Neural progenitor cell (in vitro differentiated cells): ENCODE measurements at regions not wholly inside any gene's neighbourhood (a gene's known extent, or its start where the extent isn't known, plus 50 kb on each side); places are given as distances from the start of the nearest gene placed in this dataset.
"Not testable (repeated sequence)": the region's sequence is repeated elsewhere in the genome, so short reads cannot be mapped to it uniquely, and the experiment has no call there.

Experiments
- DNase-seq: peaks from one replicate; pipeline ENCODE4 v3.0.0-alpha.2; 2016; ENCODE audit warnings: low spot score
- H2AFZ ChIP-seq: fragments of 200-600 bp; sonication (generic); replicated peaks from 2 replicates; pipeline ENCODE4 v1.6.1; 2016; ENCODE audit warnings: antibody characterized with exemption
- H3F3A ChIP-seq: fragments of 200-600 bp; sonication (generic); 2 replicates; pipeline ENCODE4 v1.6.1; 2016; ENCODE audit warnings: antibody characterized with exemption, low read depth
- H3K27ac ChIP-seq: fragments of 200-600 bp; sonication (generic); 2 replicates; pipeline ENCODE4 v1.5.1; 2016; ENCODE audit warnings: mild to moderate bottlenecking
- H3K27me3 ChIP-seq: fragments of 200-600 bp; sonication (generic); 2 replicates; pipeline ENCODE4 v1.6.1; 2016; ENCODE audit warnings: mild to moderate bottlenecking, moderate library complexity
- H3K36me3 ChIP-seq: fragments of 200-600 bp; sonication (generic); 2 replicates; pipeline ENCODE4 v1.5.1; 2016
- H3K4me1 ChIP-seq: fragments of 200-600 bp; sonication (generic); 2 replicates; pipeline ENCODE4 v1.6.1; 2016; ENCODE audit warnings: mixed run types
- H3K4me2 ChIP-seq: fragments of 200-600 bp; sonication (generic); 2 replicates; pipeline ENCODE4 v1.6.1; 2016
- H3K4me3 ChIP-seq: fragments of 200-600 bp; sonication (generic); 2 replicates; pipeline ENCODE4 v1.5.1; 2016
- H3K79me2 ChIP-seq: fragments of 200-600 bp; sonication (generic); 2 replicates; pipeline ENCODE4 v1.6.1; 2016; ENCODE audit warnings: low read depth
- H3K9ac ChIP-seq: fragments of 200-600 bp; sonication (generic); 2 replicates; pipeline ENCODE4 v1.6.1; 2016
- H3K9me3 ChIP-seq: fragments of 200-600 bp; sonication (generic); 2 replicates; pipeline ENCODE4 v1.5.1; 2016; ENCODE audit warnings: low read depth
- H4K20me1 ChIP-seq: fragments of 200-600 bp; sonication (generic); 2 replicates; pipeline ENCODE4 v1.6.1; 2016; ENCODE audit warnings: low read depth
- H3K27ac Mint-ChIP-seq: 3 replicates; pipeline ENCODE4 v1.8.0; 2021; ENCODE audit warnings: mixed read lengths
- H3K27me3 Mint-ChIP-seq: 2 replicates; pipeline ENCODE4 v1.8.0; 2022; ENCODE audit warnings: low read depth, mild to moderate bottlenecking, inconsistent platforms, moderate library complexity, mixed read lengths; ENCODE audit not compliant: insufficient read depth
- H3K36me3 Mint-ChIP-seq: 3 replicates; pipeline ENCODE4 v1.8.0; 2021; ENCODE audit warnings: mixed read lengths
- H3K4me1 Mint-ChIP-seq: 3 replicates; pipeline ENCODE4 v1.8.0; 2021; ENCODE audit warnings: mixed read lengths
- H3K4me3 Mint-ChIP-seq: 3 replicates; pipeline ENCODE4 v1.8.0; 2021; ENCODE audit warnings: mild to moderate bottlenecking, moderate library complexity, mixed read lengths
- H3K9me3 Mint-ChIP-seq: 3 replicates; pipeline ENCODE4 v1.8.0; 2020; ENCODE audit warnings: mixed read lengths
- CTCF ChIP-seq: fragments of 200-600 bp; sonication (generic); IDR thresholded peaks from 2 replicates; pipeline ENCODE4 v1.5.1; 2017; ENCODE audit warnings: antibody characterized with exemption, mild to moderate bottlenecking
- EZH2 ChIP-seq: fragments of 200-600 bp; sonication (generic); IDR thresholded peaks from 2 replicates; pipeline ENCODE4 v1.6.1; 2017; ENCODE audit warnings: antibody characterized with exemption, mild to moderate bottlenecking, moderate library complexity
- EZH2phosphoT487 ChIP-seq: fragments of 200-600 bp; sonication (generic); IDR thresholded peaks from 2 replicates; pipeline ENCODE4 v1.6.1; 2017; ENCODE audit warnings: antibody characterized with exemption

GRCh38 chr6:44021589-44022295 lies 105.5 kb downstream of the MRPL14 start:
- H3F3A ChIP-seq = no peaks in the 10 kb centered on the region
- no peaks in the 10 kb centered on the region for H3K79me2 ChIP-seq
- Mint-ChIP-seq H3K4me3 (no peak overlapping the region), H3K9me3 (peaks cover 9% of the 10 kb centered on the region), H3K27ac (peak overlapping the region; percentile 82), H3K27me3 (peaks cover 24% of the 10 kb centered on the region), H3K4me1 (peaks cover 26% of the 10 kb centered on the region), H3K36me3 (no peaks in the 10 kb centered on the region)
- no peak for DNase-seq
- H3K4me2 ChIP-seq = peak overlapping the region; percentile 29
- H3K27ac ChIP-seq = peak overlapping the region; percentile 37
- H3K36me3 ChIP-seq = no peaks in the 10 kb centered on the region
- peaks cover 21% of the 10 kb centered on the region for H3K4me1 ChIP-seq
- H4K20me1 ChIP-seq = no peaks in the 10 kb centered on the region
- no peak overlapping the region for H3K4me3 ChIP-seq
- no peak overlapping the region for H3K9ac ChIP-seq
- TF ChIP-seq EZH2 (no peak), CTCF (no peak), EZH2phosphoT487 (no peak)
- peak overlapping the region; percentile 88 for H2AFZ ChIP-seq
- no peaks in the 10 kb centered on the region for H3K27me3 ChIP-seq
- no peaks in the 10 kb centered on the region for H3K9me3 ChIP-seq

DNA sequence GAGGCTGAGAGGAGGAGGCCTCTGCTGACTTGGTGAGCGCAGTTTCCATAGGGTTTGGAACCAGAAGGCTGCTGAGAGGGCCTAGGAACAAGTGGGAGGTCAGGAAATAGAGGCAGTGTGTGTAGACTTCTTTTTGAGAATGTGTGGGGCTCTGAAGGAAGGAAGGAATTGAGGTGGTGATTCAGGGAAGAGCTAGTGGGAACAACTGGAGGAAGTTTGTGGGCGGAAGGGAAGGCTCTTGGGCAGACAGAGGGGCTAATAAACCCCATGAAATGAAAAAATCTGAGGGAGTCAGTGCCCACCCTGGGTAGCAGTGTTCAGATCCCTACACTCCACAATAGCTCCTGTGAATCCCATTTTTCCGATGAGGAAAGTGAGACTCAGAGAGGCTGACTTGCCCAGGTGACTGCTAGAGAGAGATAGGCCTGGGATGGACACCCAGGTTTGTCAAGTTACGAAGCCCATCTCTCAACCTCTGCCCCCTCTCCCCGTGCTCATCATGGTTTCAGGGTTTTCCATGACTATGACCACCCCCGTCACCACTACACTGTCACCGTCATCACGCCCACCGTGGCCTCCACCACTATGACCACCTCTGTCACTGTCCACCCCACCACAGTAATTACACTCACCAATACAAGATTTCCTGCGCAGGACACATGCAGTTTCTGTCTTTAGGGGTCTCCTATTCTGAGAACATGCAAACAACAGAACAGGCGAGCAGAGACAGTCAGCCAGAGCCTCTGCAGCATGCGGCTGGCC lies 106.4 kb downstream of the MRPL14 start:
- no peaks in the 10 kb centered on the region for H3K9me3 ChIP-seq
- H3K27ac ChIP-seq = no peak overlapping the region
- TF ChIP-seq EZH2phosphoT487 = no peak
- TF ChIP-seq EZH2 = no peak
- no peak for TF ChIP-seq CTCF

DNA sequence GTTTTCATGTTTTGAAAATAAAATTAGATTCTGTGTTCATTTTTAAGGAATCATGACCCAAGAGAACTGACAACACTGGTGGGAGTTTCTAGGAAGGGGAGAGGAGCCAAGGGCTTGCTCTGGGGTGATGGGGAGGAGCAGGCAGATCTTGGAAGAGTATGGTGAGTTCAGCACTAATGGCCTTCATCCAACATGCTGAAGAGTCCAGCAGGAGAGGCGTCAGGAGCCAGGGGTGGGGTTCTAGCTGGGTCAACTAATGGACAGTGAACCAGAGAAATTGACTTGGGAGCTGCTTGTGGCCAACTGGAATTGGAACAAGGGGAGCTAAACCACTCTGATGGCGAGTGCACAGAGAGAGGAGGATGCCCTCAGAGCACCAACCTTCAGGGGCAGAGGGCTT lies 107.1 kb downstream of the MRPL14 start:
- H3K9me3 Mint-ChIP-seq = peaks cover 9% of the 10 kb centered on the region
- no peaks in the 10 kb centered on the region for H3K36me3 Mint-ChIP-seq
- TF ChIP-seq EZH2phosphoT487 = no peak
- no peak for TF ChIP-seq CTCF
- TF ChIP-seq EZH2 = no peak
- no peak for DNase-seq
- H3K79me2 ChIP-seq = no peaks in the 10 kb centered on the region
- no peak overlapping the region for H3K4me2 ChIP-seq
- no peak overlapping the region for H3K4me3 Mint-ChIP-seq
- no peaks in the 10 kb centered on the region for H3F3A ChIP-seq
- H3K27me3 ChIP-seq = no peaks in the 10 kb centered on the region
- no peak overlapping the region for H2AFZ ChIP-seq
- H3K27ac Mint-ChIP-seq = no peak overlapping the region
- H3K27me3 Mint-ChIP-seq = peaks cover 24% of the 10 kb centered on the region
- no peak overlapping the region for H3K9ac ChIP-seq
- peaks cover 27% of the 10 kb centered on the region for H3K4me1 Mint-ChIP-seq
- no peaks in the 10 kb centered on the region for H3K36me3 ChIP-seq
- peaks cover 18% of the 10 kb centered on the region for H3K4me1 ChIP-seq
- H4K20me1 ChIP-seq = no peaks in the 10 kb centered on the region
- no peaks in the 10 kb centered on the region for H3K9me3 ChIP-seq
- H3K4me3 ChIP-seq = no peak overlapping the region
- no peak overlapping the region for H3K27ac ChIP-seq

More for the DNA sequence above, 106.4 kb downstream of the MRPL14 start:
- Mint-ChIP-seq H3K36me3 (no peaks in the 10 kb centered on the region), H3K27ac (peak overlapping the region; percentile 84), H3K9me3 (peaks cover 9% of the 10 kb centered on the region), H3K4me3 (no peak overlapping the region), H3K4me1 (peaks cover 29% of the 10 kb centered on the region), H3K27me3 (peaks cover 26% of the 10 kb centered on the region)
- peak overlapping the region; percentile 88 for H2AFZ ChIP-seq
- H3K9ac ChIP-seq = no peak overlapping the region
- no peak overlapping the region for H3K4me3 ChIP-seq
- H3K79me2 ChIP-seq = no peaks in the 10 kb centered on the region
- no peaks in the 10 kb centered on the region for H3K27me3 ChIP-seq
- no peaks in the 10 kb centered on the region for H3F3A ChIP-seq
- no peak for DNase-seq
- H3K4me2 ChIP-seq = peak overlapping the region; percentile 29
- H3K36me3 ChIP-seq = no peaks in the 10 kb centered on the region
- H3K4me1 ChIP-seq = peaks cover 21% of the 10 kb centered on the region
- no peaks in the 10 kb centered on the region for H4K20me1 ChIP-seq

DNA sequence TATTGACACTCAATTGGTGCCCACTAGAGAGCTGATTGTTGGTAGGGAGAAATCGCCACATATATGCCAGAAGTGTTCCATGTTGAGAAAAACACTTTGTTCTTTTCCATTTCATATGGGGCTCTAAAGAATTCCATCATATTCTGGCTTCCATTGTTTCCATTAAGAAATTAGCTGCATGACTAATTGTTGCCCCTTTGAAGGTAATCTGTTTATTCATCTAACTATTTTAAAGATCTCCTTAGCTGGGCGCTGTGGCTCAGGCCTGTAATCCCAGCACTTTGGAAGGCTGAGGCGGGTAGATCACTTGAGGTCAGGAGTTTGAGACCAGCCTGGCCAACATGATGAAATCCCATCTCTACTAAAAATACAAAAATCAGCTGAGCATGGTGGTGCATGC lies 109.9 kb downstream of the MRPL14 start:
- H3K4me3 Mint-ChIP-seq, H2AFZ ChIP-seq, DNase-seq, H3K27ac Mint-ChIP-seq, H3K9ac ChIP-seq, H3K27ac ChIP-seq, H3K36me3 ChIP-seq, H3K79me2 ChIP-seq, H3K27me3 ChIP-seq, H3K4me1 ChIP-seq, H3K9me3 ChIP-seq, H3F3A ChIP-seq, H3K4me2 ChIP-seq, H3K9me3 Mint-ChIP-seq, H3K36me3 Mint-ChIP-seq, H4K20me1 ChIP-seq, H3K4me3 ChIP-seq: not testable (repeated sequence)
- H3K4me1 Mint-ChIP-seq = peaks cover 17% of the 10 kb centered on the region
- peaks cover 18% of the 10 kb centered on the region for H3K27me3 Mint-ChIP-seq
